Dermis blood vessel endothelial cell (primary cell): ENCODE measurements at regions not wholly inside any gene's neighbourhood (a gene's known extent, or its start where the extent isn't known, plus 50 kb on each side); places are given as distances from the start of the nearest gene placed in this dataset.
"Not testable (repeated sequence)": the region's sequence is repeated elsewhere in the genome, so short reads cannot be mapped to it uniquely, and the experiment has no call there.

Source experiments
- DNase-seq: peaks from one replicate; pipeline ENCODE4 v3.0.0; 2010

DNA sequence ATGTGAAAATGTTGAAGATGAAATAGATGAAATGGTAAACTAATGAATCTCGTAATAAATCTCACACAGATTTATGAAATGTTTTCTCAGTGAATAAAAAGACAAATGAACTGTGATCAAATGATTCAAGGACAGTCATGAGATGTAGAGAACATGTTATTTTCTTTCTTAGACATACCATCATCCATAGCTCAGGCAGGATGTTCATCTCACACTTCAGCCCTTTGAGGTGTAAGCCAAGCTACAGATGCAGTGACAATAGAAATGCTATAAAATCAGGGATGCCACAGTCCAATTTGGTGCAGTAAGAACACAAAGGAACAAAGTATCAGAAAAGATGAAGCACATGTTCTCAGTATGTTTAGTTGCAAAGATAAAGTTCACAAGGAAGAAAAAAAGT is 242.7 kb upstream of the KRR1 start:
- no peak for DNase-seq

DNA sequence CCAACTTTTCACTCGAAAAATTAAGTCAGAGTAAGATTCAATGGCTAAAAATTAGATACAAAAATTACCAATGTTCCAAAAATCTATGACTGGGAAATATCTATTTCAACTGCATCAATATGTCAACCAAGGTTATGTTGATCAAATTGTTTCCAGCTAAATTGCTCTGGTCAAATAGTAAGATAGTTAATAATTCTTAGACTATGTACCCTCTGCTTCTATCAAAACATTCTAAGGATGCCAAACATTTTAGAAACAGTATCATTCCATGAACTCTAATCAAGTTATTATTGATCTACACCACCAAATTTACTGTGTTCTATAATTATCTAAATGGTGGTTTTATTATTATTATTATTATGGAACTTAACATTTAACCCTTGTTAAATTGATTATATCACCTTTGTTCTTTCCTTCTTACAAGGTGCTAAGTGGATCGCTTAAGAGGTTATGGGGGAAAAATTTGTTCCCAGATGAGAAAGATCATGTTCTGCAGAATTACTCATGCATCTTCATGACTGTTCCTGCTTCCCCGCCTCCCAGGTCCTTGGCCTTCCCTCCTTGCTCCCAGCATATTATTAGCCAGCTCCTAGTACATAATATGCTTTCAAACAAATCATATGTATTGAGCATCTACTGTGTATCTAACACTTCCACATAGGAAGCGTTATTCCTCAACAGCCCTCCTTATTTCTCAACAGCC is 240.5 kb upstream of the KRR1 start:
- no peak for DNase-seq

DNA sequence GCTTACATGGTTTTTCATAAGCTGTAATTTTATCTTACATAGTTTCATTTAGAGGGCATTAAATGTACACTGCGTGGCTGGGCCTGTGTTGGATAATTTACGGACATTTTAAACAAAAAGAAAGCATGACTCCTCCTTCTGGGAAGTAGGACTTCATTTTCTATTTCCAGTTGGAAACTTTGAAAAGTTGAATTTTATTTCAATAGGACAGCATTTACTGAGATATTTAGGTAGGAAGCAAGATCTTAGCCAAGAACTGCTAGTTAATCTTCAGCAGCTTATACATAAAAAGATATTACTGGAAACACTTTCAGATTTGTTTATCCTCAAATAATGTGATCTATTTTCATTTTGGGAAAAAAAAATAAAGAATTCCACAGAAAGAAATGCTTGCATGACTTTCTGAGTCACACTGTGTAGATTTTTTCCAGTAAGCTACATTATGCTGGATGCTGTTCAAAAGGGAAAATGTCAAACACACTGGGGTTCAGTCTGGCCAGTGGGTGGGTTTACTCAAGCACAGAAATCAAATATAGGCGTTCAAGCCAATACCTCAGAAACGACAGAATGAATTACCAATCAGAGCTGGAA is 239.4 kb upstream of the KRR1 start:
- no peak for DNase-seq

DNA sequence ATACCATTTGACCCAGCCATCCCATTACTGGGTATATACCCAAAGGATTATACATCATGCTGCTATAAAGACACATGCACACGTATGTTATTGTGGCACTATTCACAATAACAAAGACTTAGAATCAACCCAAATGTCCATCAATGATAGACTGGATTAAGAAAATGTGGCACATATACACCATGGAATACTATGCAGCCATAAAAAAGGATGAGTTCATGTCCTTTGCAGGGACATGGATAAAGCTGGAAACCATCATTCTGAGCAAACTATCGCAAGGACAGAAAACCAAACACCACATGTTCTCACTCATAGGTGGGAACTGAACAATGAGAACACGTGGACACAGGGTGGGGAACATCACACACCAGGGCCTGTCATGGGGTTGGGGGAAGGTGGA is 237.6 kb upstream of the KRR1 start:
- not testable (repeated sequence) for DNase-seq

DNA sequence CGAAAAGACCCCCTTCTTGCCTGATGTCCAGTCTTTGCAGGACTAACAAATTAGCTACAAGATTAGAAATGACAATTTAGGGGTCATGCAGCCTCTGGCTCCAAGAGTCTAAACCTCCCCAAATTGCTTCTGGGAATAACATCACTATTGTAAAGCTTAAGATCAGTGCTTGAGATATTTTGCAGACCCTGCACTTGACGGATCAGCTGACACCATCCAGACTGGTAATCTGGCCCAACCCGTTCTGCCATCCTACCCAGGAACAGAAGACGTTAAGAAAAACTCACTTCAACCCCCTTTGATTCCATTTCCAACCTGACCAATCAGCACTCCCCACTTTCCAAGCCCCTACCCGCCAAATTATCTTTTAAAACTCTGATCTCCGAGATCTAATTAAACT is 236.7 kb upstream of the KRR1 start:
- DNase-seq: no peak

DNA sequence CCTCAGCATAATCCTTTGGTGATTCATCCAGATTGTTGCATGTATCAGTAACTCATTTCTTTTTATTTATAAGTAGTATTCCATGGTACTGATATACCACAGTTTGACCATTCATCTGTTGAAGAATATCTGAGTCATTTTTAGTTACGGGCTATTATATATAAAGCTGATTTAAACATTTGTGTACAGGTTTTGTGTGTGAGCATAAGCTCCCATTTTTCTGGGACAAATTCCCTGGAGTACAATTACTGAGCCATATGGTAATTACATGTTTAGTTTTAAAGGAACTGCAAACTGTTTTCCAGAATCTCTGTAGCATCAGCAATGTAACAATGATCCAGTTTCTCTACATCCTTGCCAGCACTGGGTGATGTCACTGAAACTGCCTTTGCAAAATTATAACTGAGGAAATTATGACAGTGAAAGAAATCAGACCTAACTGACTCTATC is 236.2 kb upstream of the KRR1 start:
- DNase-seq: no peak

DNA sequence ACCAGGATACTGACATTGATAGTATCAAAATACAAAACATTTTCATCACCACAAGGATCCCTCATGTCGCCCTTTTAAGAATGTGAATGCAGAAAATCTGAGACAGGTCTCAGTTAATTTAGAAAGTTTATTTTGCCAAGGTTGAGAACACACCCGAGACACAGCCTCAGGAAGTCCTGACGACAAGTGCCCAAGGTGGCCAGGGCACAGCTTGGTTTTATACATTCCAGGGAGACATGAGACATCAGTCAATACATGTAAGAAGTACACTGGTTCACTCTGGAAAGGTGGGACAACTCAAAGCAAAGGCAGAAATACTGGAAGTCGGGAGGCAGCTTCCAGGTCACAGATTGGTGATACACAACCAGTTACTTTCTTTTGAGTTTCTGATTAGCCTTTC is 235.2 kb upstream of the KRR1 start:
- DNase-seq: no peak

DNA sequence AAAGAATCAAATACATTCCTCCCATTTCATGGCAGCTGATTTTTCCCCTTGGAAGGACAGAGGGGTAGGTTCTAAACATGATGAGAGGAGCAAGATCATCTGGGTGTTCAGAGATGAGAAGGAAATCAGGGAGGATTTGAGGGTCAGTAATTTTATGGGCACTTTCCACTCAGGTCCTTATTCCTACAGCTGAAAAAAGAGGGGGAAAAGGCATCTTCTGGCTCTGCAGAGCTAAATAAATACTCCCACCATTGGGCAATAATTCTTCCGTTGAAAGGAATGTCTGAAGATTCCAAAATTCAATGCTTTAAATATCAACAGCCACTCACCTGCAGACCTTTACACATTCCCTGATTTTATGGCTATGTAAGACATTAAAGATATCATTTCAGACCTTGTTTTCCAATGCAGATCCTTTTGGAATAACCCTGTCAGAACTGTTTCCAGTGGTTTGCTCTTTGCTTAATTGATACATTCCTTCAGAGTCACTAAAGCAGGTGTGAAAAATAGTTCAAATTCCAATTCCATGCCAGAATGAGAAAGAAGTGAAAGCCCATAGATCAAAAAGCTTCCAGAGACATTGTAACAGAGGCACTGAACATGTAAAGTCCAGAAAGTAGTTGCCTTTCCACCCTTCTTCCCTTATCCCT is 233.3 kb upstream of the KRR1 start:
- no peak for DNase-seq

DNA sequence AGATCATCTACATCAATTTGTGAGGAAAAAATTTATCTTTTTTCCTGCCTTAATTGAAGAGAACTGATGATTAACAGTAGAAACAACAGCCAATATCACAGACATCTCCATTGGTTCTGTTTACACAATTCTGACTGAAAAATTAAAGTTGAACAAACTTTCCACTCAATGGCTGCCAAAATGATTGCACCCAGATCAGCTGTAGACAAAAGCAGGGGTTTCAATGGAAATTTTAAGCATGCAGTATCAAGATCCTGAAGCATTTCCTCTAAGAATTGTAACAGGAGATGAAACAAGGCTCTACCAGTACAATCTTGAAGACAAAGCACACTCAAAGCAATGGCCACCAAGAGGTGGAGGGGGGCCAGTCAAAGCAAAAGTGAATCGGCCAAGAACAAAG is 231.6 kb upstream of the KRR1 start:
- DNase-seq: no peak

DNA sequence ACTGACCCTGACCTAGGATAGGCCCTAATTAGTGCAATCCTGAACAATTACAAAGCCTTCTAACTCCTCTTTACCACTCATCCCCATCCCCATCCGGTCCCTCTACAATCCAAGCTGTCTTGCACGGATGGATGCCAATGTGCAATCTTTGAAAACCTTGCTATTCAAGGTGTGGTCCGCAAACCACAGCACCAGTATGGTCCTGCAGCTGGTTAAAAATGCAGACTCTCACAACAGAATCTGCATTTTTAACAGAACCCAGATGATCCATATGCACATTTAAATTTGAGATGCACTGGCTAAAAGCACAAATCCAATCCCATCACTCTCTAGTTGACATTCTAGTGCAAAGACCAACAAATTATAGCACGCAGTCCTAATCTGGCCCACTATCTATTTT is 230.6 kb upstream of the KRR1 start:
- DNase-seq: no peak

DNA sequence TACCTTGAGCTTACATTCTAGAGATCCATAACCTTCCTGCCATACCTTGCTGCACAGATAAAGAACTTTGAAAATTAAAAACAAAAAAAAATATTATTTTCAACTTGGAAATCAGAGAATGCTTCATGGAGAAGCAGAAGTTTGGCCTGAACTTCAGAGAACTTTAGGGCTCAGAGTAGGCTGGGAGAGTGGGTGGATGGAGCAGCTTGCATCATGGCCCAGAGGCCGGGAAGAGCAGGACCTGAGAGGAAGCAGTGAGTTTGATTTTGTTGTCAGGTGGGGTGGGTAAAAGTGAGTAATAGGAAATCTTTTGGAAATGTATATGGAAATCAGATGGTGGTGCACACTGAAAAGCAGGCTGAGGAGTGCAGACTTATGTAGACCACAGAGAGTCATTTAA is 228.5 kb upstream of the KRR1 start:
- peak; percentile 2 for DNase-seq

DNA sequence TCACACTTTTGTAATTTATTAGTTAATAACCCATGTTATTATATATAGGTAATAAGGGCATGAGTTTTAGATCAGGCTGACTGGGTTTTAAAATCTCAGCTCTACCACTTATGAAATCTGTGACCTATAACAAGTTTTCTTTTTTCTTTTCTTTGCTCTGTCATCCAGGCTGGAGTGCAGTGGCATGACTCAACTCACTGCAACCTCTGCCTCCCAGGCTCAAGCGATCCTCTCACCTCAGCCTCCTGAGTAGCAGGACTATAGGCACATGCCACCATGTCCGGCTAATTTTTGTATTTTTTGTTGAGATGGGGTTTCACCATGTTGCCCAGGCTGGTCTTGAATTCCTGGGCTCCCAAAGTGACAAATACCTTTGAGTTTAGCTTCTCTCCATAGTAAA is 227.7 kb upstream of the KRR1 start:
- DNase-seq: not testable (repeated sequence)

DNA sequence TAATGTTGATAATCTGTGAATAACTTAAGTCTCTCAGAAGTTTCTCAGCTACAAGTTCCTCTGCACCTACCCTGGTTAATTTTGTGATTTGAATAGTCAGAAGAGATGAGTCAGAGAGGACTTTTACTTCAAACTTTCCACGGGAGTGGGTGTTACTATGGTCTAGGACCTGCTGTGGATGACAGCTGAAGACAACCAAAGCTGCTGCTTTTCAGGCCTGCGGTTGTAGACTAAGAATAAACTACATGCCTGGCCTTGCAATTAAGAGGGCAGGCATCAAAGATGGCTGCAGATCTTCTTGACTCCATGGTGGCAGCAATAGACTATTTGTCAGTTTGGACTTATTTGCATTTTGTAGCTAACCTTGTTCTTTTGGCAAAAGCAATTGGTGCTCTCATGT is 227.1 kb upstream of the KRR1 start:
- DNase-seq: no peak

DNA sequence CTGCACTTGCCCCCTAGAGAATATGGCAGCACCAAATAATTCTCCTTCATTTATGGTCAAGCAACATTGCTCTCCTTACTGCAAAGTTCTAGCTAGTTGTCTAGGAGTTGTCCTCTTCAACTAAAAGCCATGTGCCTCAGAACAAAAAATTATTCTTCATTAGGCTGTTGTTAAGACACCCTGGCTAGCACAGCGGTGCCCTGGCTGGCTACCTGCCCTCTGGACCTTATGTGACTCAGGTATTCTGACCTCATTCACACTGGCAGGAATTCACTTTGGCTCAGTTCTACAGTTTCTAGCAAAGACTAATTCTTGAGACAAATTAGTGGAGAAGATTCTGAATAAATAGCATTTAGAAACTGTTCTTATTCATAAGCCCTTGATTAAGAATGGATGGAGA is 224.4 kb upstream of the KRR1 start:
- DNase-seq: no peak

DNA sequence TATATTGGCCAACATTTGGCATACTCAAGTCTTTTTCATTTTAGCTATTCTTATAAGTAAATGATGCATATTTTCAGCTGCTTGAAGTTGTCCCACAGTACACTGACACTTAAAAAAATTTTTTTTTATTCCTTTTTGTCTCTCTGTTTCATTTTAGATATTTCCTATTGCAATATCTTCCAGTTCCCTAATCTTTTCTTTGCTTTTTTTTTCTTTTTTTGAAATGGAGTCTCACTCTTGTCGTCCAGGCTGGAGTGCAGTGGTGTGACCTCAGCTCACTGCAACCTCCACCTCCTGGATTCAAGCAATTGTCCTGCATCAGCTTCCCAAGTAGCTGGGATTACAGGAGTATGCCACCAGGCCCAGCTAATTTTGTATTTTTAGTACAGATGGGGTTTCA is 217.4 kb upstream of the KRR1 start:
- no peak for DNase-seq

DNA sequence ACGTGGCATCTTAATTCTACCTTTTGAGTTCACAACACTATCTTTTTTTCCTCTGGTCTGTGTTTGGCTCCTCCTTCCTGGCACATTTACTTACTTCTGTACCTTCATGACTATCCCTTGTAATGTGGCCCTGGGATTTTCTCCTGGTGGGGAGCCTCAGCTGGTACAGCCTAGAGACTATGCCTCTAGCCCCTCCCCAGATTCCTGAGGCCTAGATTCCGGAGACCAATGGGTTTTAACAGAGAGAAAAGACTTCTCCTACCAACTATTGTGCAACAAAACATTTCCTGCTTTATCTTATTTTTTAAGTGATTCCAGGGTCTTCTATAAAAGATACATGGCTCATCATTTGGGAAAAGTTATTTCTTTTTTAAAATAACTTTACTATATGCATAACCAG is 216.2 kb upstream of the KRR1 start:
- DNase-seq: no peak

DNA sequence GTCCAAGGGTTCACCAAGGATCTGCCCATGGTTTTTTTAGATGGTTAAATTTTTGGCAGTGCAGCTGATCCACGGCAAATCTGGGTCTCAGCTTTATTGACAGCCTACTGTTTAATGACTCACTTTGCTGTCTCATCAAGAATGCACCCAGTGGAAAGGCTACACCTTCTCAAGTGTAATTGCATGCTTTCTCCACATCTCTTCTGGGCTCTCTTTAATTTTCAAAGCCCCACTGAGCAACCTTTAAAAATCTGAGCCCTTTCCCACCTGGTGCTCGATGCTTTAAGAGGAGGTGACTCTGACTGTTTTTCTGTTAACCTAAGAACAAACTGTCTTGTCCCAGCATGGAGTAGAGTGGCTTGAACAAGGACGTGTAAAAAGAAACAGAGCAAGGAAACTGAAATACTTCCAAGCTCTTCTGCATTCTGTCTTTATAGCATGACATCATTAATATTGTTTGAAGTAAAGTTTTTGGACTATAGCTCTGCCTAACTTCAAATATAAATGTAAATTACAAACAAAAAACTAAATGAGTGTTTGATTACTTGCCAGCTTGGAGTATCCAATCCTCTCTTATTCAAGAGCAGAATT is 214.2 kb upstream of the KRR1 start:
- DNase-seq: peak; percentile 70

DNA sequence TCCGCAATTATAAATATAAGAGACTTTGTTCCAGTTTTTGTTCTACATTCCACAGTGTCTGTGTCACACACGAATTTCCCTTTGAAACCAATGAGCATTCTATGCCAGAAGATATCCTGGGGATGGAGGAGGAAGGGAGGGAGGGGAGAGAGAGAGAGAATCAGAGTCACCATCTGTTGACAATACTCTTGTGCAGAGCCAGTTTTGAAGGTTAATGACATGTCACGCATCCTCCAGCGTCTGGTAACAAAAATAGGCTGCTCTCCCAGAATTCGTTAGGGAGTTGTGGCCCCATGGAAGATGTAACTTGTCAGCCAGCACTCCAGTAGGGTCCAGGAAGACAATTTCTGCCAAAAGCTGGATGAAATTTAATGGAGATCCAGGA is 213.5 kb upstream of the KRR1 start:
- peak; percentile 84 for DNase-seq

DNA sequence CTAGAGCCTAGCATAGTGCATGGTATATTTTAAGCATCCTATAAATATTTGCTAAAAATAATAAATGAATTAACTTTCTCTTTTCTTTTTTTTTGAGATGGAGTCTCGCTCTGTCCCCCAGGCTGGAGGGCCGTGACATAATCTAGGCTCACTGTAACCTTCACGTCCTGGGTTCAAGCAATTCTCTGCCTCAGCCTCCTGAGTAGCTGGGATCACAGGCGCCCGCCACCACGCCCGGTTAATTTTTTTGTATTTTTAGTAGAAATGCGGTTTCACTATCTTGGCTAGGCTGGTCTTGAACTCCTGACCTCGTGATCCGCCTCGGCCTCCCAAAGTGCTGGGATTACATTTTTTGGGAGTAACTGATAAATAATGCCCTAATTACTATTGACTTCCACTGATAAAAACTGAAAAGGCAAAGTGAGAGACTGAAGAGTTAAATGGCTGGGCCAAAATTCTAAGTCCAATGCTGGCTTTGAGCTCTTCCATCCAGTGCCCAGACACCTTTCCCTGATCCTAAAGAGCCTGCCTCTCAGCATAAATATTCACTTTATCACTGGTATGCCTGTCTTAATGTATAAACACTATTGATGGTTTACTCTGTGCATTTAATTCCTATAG is 213.0 kb upstream of the KRR1 start:
- DNase-seq: no peak

DNA sequence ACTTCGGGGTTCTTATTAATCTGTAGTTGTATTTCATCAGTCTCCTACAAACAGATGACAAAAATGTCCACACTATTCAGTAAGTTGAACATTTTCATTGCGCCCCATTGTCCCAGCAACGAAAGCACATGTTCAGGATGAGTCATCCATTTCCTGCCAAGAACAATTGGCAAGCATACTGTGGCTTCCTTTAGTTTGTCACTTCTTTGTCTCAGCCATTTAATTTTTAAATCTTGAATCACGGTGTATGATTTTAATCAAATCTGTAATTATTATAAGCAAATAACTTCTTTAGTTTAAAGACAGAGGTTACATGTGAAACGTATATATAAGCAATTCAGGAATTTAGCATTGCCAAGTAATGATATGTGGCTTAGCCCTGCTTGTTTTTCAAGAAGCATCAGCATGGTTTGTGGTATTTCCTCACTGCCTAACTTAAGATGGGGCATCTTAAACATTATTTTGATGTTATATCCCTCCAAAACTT is 211.3 kb upstream of the KRR1 start:
- peak; percentile 97 for DNase-seq

DNA sequence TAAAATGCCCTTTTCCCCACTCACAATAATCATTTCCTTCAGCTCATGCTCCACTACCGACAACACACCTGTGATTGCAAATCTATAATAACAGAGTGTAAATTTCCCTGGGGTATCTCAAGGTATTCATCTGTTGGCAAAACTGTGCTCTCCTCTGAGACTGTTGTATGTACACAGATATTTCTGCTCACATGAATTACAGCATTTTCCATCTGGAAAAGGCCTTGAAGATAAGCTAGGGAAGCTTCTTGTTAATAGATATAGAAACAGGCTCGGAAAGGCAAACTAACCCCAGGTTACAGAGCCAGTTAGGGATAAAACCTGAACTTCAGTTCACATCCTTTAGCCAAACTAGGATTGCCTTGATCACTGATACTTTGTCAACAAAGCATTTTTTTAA is 210.4 kb upstream of the KRR1 start:
- peak; percentile 22 for DNase-seq

DNA sequence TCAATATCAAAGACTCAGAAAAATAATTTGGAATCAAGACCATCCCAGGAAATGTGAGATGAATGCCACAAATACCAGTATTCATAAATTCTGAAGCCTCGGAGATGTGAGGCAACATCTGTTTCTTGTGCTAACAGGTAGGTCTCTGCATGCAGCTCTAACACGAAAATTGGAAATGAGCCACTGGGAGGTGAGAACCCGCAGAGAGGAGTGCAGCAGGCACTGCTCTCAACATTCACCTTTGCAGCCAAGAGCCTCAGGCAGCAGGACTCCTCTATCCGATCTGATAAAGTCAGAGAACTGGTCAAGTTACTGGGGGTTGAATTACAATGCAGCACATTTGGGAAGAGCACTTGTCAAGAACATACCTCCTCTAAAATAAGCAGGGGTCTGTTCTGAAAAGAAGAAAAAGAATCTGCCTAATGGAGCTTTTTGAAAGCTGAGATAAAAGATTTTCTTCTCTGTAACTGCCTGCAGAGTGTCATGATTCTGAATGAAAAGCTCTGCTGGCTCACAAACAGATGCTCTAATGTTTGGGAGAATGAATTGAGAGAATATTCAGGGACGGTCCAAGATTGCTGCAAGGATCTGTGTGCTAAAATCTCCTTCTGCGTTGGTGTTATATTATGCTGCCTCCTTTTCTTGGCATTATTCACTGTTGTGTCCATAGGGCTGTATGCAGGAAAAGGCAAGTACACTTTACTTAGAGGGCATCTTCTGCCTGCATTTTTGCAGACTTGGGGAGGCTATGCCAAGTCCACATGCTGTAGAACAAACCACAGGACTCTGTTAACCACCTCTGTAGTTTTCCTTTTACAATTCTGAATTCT is 209.6 kb upstream of the KRR1 start:
- no peak for DNase-seq
